NB4 (cell line): ENCODE measurements at regions not wholly inside any gene's neighbourhood (a gene's known extent, or its start where the extent isn't known, plus 50 kb on each side); places are given as distances from the start of the nearest gene placed in this dataset.

Experiments used
- DNase-seq: peaks from one replicate; pipeline ENCODE4 v3.0.0; 2010; ENCODE audit warnings: low read depth
- H3K4me3 ChIP-seq: one replicate; pipeline ENCODE4 v1.5.1; 2011; ENCODE audit warnings: mild to moderate bottlenecking, low read depth, low read length, moderate library complexity
- MYC ChIP-seq: IDR thresholded peaks from 2 replicates; pipeline ENCODE4 v1.6.1; 2011; ENCODE audit warnings: low read depth, low read length
- POLR2A ChIP-seq: IDR thresholded peaks from 2 replicates; pipeline ENCODE4 v1.6.1; 2011; ENCODE audit warnings: mild to moderate bottlenecking; ENCODE audit not compliant: insufficient read length; ENCODE audit errors: extremely low read depth
- TF ChIP-seq, protein P1 (sequence below): IDR thresholded peaks from one replicate; pipeline ENCODE4 v1.5.1; 2012; ENCODE audit warnings: low read depth, low read length
- TF ChIP-seq, protein P2 (sequence below): IDR thresholded peaks from 2 replicates; pipeline ENCODE4 v1.6.1; 2011; ENCODE audit warnings: low read depth, low read length

DNA sequence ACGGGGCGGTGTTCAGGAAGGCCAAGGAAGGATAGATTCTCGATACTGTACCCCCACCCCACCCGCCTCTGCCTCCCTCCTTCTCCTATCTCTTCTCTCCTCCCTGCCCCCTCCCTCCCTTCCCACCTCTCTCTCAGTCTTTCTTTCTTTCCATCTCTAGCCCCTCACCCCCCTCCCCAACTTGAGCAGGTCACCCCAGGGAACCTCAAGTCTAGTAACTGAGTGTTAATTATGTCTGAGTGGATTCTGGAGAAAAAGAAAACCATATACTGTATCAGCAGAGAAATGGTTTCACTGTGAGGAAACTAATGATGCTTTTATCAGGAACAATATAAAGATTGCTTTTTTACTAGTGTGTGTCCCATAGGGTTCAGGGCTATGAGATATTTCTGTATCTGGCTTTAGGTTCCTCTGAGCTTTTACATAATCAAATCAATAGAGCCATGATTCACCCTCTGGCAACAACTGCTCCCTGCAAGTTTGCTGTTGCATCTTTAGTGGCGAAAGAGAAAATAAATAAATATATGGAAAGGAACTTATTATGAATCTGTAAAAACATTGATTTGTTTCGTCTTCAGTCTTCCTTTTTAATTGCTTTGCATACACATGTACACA lies 639.7 kb downstream of the CCDC171 start:
- DNase-seq, result peak; percentile 15
- TF ChIP-seq, protein P1, sequence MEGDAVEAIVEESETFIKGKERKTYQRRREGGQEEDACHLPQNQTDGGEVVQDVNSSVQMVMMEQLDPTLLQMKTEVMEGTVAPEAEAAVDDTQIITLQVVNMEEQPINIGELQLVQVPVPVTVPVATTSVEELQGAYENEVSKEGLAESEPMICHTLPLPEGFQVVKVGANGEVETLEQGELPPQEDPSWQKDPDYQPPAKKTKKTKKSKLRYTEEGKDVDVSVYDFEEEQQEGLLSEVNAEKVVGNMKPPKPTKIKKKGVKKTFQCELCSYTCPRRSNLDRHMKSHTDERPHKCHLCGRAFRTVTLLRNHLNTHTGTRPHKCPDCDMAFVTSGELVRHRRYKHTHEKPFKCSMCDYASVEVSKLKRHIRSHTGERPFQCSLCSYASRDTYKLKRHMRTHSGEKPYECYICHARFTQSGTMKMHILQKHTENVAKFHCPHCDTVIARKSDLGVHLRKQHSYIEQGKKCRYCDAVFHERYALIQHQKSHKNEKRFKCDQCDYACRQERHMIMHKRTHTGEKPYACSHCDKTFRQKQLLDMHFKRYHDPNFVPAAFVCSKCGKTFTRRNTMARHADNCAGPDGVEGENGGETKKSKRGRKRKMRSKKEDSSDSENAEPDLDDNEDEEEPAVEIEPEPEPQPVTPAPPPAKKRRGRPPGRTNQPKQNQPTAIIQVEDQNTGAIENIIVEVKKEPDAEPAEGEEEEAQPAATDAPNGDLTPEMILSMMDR, result no peak
- no peak for TF ChIP-seq POLR2A
- TF ChIP-seq, protein P2, sequence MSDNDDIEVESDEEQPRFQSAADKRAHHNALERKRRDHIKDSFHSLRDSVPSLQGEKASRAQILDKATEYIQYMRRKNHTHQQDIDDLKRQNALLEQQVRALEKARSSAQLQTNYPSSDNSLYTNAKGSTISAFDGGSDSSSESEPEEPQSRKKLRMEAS, result no peak
- TF ChIP-seq MYC, result no peak
- no peak overlapping the region for H3K4me3 ChIP-seq

DNA sequence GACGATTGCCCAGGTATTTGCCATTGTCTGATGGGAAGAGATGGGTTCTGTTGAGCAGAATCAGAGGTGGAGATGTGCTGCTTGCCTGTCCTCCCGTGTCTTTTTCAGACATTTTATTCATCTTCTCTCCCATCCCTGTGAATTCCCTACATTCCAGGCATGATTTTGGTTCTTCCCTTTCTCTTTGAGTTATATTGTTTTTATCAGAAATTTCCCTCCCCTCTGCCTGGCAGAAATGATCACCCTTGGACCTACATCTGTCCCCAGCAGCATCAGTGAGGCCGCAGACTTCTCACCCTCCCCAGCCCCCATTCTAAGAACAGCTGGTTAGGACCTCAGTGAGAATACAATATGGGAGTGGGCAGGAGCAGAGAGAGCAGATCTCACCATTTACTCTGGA lies 640.2 kb downstream of the CCDC171 start:
- DNase-seq, result no peak
- H3K4me3 ChIP-seq, result no peak overlapping the region
- TF ChIP-seq MYC (no peak), POLR2A (no peak)
- TF ChIP-seq, protein P1, result no peak
- TF ChIP-seq, protein P2, result no peak

DNA sequence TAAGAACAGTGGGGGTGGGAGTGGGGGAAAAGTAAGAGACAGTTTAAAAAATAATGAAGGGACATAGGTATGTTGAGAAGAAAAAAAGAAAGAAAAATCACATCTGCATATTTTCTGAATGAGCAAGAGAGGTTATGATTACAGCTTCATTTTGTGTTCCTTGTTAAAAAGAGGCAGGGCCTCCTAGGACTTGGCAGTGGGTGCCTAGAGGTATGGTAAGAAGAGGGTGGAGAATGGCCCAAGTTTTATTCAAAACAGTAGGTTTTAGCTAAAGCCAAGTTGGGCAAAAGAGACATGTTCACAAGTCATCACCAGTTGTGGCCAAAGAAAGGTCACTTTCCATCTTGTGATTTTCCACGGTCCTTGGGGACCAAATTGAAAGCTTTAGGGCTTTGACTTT lies 643.4 kb downstream of the CCDC171 start:
- no peak overlapping the region for H3K4me3 ChIP-seq
- DNase-seq, result no peak
- no peak for TF ChIP-seq MYC

DNA sequence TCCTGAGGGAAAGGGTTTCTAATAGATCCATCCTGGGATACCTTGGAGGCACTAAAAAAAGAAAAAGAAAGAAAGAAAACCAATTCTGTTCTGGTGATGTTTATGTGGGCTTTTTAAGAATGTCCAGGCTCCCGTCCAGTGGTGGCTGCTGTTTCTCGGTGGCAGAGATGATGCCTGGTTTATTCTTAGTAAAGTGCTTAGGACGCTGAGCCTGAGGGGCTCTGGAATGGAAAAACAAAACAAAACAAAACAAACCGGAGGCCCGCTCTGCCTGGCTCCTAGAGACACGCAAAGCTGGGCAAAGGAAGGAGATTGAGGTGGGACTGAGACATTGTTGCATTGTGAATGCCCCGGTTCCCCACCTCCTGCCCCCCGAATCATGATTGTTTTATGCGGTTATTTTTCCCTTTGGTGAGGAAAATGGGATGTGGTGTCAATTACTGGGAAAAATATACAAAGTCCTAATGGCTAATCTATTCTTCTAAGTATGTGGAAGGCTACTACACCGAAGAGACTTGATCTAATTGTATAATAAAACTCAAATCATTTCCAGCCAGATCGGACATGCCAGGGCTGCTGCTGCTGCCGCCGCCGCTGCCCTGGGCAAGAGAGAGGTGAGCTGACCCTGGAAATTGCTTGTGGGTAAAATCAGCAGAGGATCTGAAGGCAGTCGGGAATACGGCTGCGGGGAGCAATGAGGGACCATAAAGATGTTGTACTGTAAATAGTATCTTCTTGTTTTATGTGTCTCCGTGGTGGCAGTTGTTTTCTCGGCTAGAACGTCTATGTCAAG lies 644.9 kb downstream of the CCDC171 start:
- no peak for DNase-seq
- TF ChIP-seq, protein P1, result no peak
- no peak for TF ChIP-seq POLR2A
- no peak for TF ChIP-seq MYC
- TF ChIP-seq, protein P2, result no peak
- H3K4me3 ChIP-seq, result no peak overlapping the region

DNA sequence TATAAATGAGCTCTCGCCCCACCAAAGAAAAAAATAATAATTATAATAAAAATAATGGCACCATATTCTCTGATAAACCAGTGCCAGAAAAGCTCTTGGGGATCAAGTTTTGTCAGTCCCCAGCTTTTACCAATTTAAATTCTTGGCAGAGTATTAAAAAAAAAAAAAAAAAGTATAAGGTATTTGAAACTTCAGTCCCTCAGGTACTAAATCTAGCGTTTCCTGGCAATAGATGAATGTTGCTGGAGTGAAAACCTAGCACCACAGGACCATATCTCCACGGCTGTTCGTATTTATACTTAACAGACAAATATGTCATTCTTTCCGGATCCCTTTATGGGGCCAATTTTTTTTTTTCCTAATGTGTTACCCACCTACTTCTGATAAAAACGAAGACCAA lies 646.2 kb downstream of the CCDC171 start:
- TF ChIP-seq, protein P2, result no peak
- TF ChIP-seq, protein P1, result no peak
- TF ChIP-seq POLR2A (no peak), MYC (no peak)
- no peak for DNase-seq

DNA sequence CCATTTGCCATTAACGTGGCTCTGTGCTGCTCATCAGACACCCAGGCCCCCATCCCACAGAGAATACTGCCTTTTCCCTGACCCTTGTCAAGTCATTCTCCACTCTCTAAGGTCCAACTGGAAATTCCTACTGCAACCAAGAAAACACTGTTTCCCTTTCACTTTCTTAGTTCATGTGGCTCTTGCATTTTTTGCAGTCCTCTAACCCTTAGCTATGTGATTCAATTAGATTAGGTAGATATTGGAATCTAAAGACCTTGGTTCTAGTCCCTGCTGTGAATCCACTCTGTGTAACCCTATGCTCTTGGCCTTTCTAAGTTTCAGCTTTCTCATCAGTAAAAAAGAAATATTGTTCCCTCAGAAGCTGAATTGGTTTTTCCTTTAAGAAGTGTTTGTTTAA lies 649.4 kb downstream of the CCDC171 start:
- TF ChIP-seq MYC (no peak), POLR2A (no peak)
- DNase-seq, result no peak
- no peak overlapping the region for H3K4me3 ChIP-seq

More for the DNA sequence above, 646.2 kb downstream of the CCDC171 start:
- H3K4me3 ChIP-seq, result no peak overlapping the region
